SH-SY5Y (cell line): ENCODE measurements at regions not wholly inside any gene's neighbourhood (a gene's known extent, or its start where the extent isn't known, plus 50 kb on each side); places are given as distances from the start of the nearest gene placed in this dataset.

Experiments
- GATA2 ChIP-seq: IDR thresholded peaks from 2 replicates; pipeline ENCODE4 v1.6.1; 2011; ENCODE audit warnings: mild to moderate bottlenecking, low read depth, low read length
- GATA3 ChIP-seq: IDR thresholded peaks from 2 replicates; pipeline ENCODE4 v1.6.1; 2011; ENCODE audit warnings: low read depth, mild to moderate bottlenecking, low read length, moderate library complexity

GRCh38 chr4:13262816-13263215, 221.3 kb downstream of the RAB28 start:
- no peak for TF ChIP-seq GATA2
- TF ChIP-seq GATA3: no peak
